ENCODE measurements at regions not wholly inside any gene's neighbourhood (a gene's known extent, or its start where the extent isn't known, plus 50 kb on each side); places are given as distances from the start of the nearest gene placed in this dataset.

DNA sequence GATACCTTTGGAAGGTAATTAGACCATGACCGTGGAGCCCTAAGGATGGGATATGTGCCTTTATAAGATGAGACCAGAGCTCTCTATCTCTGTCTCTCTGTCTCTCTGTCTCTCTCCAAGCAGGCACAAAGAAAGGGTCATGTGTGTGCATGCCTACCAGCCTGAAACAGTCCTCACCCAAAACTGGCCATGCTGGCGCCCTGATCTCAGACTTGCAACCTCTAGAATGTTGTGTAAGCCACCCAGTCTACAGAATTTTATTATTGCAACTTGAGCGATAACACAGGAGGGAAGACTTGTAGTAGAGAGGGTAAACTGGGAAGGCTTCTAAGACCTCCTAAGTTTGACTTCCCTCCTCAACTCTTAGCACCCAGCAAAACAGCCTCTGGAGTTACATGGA, 124.1 kb upstream of the SERTAD2 start:
- no peak for DNase-seq (ENCODE audit: low read depth)
- H3K4me3 ChIP-seq (ENCODE audit: low read depth, low read length): no peak overlapping the region
- TF ChIP-seq, protein P1, sequence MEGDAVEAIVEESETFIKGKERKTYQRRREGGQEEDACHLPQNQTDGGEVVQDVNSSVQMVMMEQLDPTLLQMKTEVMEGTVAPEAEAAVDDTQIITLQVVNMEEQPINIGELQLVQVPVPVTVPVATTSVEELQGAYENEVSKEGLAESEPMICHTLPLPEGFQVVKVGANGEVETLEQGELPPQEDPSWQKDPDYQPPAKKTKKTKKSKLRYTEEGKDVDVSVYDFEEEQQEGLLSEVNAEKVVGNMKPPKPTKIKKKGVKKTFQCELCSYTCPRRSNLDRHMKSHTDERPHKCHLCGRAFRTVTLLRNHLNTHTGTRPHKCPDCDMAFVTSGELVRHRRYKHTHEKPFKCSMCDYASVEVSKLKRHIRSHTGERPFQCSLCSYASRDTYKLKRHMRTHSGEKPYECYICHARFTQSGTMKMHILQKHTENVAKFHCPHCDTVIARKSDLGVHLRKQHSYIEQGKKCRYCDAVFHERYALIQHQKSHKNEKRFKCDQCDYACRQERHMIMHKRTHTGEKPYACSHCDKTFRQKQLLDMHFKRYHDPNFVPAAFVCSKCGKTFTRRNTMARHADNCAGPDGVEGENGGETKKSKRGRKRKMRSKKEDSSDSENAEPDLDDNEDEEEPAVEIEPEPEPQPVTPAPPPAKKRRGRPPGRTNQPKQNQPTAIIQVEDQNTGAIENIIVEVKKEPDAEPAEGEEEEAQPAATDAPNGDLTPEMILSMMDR (IDR thresholded peaks at IDR 0.05; ENCODE audit: insufficient read depth, low read depth, low read length): no peak

DNA sequence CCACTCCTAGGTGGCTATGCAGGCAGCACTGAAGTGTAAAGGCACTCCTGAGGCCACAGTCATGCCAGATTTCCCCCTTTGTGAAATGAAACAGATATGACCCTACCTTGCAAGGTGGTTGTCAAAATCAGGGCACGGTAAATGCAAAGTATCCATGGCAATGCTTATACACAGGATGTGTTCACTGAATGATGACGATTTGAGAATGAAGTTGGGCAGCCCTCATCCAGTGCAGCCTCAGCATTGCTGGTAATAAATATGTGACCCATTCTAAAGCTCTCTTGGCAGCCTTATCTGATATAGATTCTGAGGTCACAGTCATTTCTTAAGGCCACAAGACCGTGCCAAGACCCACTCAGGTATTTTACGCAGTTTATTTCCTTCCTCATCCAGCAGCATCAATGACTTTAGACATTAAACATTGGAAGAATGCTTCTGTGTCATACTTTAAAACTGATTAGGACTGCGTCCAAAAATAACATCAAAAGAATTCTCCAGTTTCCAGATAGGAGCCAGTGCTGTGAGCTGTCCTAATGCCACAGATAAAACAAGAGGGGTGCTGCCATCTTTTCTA, 125.5 kb upstream of the SERTAD2 start:
- H3K4me3 ChIP-seq (ENCODE audit: low read depth, low read length): no peak overlapping the region
- DNase-seq (ENCODE audit: low read depth): peak; percentile 27
- TF ChIP-seq, protein P1 (IDR thresholded peaks at IDR 0.05; ENCODE audit: insufficient read depth, low read depth, low read length): no peak

DNA sequence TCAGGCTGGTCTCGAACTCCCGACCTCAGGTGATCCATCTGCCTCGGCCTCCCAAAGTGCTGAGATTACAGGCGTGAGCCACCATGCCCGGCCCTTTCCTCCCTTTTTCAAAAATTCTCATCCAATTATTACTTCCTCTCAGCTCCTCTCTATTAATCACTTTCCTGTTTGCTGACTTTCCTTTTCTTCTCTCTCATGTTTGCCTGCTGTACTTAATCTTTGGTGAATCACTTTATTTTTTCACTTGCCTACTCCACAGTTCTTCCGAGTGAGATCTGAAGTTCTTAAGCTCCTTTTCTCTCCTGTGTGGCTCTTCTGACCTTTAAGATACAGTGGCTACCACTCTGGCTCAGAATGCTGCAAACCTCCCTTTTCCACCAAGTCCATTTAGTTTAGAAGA, 126.3 kb upstream of the SERTAD2 start:
- DNase-seq (ENCODE audit: low read depth): no peak

DNA sequence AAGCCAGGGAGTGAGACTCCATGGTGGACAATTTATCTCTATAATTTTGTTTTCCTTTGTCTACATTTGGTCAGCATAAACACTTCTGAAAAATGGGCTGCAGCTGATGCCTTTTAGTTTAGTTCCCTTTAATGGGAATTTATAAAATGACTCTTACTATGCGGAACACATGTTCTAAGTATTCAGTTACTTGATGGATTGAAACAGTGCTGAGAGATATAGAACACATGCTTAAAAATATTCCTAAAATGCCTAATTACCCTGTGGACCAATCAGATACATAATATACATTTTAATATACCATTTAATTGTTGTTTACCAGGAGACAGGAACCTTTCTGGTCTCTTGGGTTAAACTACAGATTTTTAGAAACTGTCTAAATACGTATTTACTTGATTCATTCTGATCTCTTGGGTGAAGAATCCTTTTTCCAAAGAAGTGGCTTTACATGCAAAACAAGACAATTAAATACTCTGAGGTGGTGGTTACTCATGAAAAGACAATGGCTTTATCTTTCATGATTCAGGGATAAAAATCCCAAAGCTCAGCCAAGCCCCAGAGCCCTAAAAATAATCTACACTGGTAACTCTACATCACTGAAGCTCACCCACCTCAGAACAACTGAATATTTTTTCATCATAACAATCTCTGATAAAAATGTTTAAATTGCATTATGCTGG, 128.1 kb upstream of the SERTAD2 start:
- TF ChIP-seq, protein P1 (IDR thresholded peaks at IDR 0.05; ENCODE audit: insufficient read depth, low read depth, low read length): no peak
- DNase-seq (ENCODE audit: low read depth): no peak
- no peak overlapping the region for H3K4me3 ChIP-seq (ENCODE audit: low read depth, low read length)

More for the DNA sequence above, 126.3 kb upstream of the SERTAD2 start:
- H3K4me3 ChIP-seq (ENCODE audit: low read depth, low read length): no peak overlapping the region
- TF ChIP-seq, protein P1 (IDR thresholded peaks at IDR 0.05; ENCODE audit: insufficient read depth, low read depth, low read length): no peak

DNA sequence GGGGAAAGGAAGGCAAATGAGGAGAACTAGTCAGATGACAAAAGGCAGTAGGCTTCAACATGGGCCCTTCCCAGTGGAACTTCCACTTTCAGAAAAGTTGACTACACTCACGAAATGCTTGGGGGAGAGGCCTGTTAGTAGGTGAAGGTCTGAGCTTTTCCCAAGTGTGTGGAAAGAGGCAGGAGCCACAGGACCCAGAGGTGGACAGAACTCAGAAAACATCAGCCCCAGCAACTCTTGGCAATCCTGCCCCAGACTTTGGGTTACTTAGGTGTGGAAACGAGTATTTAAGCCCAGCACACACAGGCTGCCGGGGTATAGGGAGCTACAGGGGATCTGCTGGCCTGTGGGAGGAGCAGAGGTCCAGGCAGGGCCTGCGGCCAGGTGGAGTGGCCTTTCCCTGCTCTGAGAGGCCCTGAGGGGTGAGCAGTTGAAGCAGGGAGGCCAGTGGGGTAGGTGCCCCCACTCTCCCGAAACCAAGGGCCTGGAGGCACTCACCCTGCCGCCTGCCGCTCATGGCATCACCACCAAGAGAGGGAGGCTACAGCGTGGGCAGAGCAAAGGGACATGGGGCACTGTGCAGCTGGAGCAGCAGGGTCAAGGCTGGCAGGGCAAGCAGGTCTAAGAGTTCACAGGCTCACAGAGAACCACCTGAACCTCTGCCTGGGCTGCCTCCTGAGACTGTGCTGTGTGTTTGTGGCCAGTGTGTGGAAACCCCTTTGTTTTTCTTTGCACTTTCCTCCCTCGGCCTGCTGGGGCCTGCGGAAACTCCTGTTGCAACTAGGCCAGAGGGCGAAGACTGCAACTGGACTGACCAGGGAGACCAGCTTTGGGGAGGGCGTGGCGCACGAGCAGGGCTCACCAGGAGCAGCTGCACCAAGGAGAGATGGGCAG, 130.7 kb upstream of the SERTAD2 start:
- no peak overlapping the region for H3K4me3 ChIP-seq (ENCODE audit: low read depth, low read length)
- TF ChIP-seq, protein P1 (IDR thresholded peaks at IDR 0.05; ENCODE audit: insufficient read depth, low read depth, low read length): no peak
- DNase-seq (ENCODE audit: low read depth): no peak

DNA sequence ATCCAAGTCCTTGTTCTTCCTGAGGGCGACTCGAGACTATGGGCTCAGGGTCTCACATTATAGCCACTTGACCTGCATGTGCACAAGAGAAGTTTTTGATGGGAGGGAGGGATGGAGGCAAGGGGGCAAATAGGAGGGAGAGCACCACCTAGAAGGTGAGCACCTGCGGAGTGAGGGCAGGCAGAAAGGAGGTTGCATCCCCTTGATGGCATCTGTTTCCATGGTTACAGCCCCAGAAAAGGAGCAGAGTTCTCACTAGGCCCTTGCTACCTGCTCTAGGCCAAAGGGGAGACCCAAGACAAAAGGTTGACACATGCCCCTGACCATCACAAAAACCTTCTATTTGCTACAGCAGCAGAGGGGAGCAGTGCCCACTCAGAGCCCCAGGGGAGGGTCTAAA, 131.5 kb upstream of the SERTAD2 start:
- TF ChIP-seq, protein P1 (IDR thresholded peaks at IDR 0.05; ENCODE audit: insufficient read depth, low read depth, low read length): no peak
- H3K4me3 ChIP-seq (ENCODE audit: low read depth, low read length): no peak overlapping the region
- DNase-seq (ENCODE audit: low read depth): no peak

Data from fibroblast of villous mesenchyme (primary cell).